Liver (tissue), 8 donors: ENCODE measurements at regions not wholly inside any gene's neighbourhood (a gene's known extent, or its start where the extent isn't known, plus 50 kb on each side); places are given as distances from the start of the nearest gene placed in this dataset.

ENCODE experiments used
- DNase-seq: peaks from one replicate; pipeline ENCODE4 v3.0.0-alpha.2; 2017; ENCODE audit warnings: low spot score
- H3K27ac ChIP-seq, 2 donors: one replicate each; pipeline ENCODE4 v1.7.0; 2013; ENCODE audit warnings: inconsistent platforms in 2 of 2, low read length in 2 of 2, control low read depth in 1 of 2, low read depth in 1 of 2, mild to moderate bottlenecking in 1 of 2
- H3K27me3 ChIP-seq, 4 donors: one replicate each; pipeline versions ENCODE4 v1.6.1 to v1.7.0; 2013; ENCODE audit warnings: low read length in 3 of 4, inconsistent platforms in 1 of 4, mild to moderate bottlenecking in 1 of 4, moderate library complexity in 1 of 4; ENCODE audit not compliant: control insufficient read depth in 4 of 4, insufficient read depth in 4 of 4
- H3K36me3 ChIP-seq, 4 donors: one replicate each; pipeline versions ENCODE4 v1.6.1 to v1.7.0; 2013; ENCODE audit warnings: low read length in 3 of 4, mild to moderate bottlenecking in 3 of 4, low read depth in 1 of 4, moderate library complexity in 1 of 4; ENCODE audit not compliant: control insufficient read depth in 4 of 4, insufficient read depth in 3 of 4
- H3K4me1 ChIP-seq, 4 donors: one replicate each; pipeline versions ENCODE4 v1.6.1 to v1.7.0; 2013; ENCODE audit warnings: low read length in 3 of 4, mild to moderate bottlenecking in 3 of 4, moderate library complexity in 1 of 4; ENCODE audit not compliant: control insufficient read depth in 4 of 4, insufficient read depth in 4 of 4
- H3K4me3 ChIP-seq, 3 donors: one replicate each; pipeline versions ENCODE4 v1.6.1 to v1.7.0; 2013; ENCODE audit warnings: low read length in 3 of 3, control low read depth in 1 of 3, low read depth in 1 of 3, mild to moderate bottlenecking in 1 of 3
- H3K9ac ChIP-seq, 2 donors: one replicate each; pipeline ENCODE4 v1.7.0; 2013; ENCODE audit warnings: low read length in 2 of 2, mild to moderate bottlenecking in 2 of 2, moderate library complexity in 2 of 2, control low read depth in 1 of 2, low read depth in 1 of 2
- H3K9me3 ChIP-seq, 4 donors: one replicate each; pipeline versions ENCODE4 v1.6.1 to v1.7.0; 2013; ENCODE audit warnings: low read length in 3 of 4; ENCODE audit not compliant: control insufficient read depth in 4 of 4
- CTCF ChIP-seq: fragments of 150-350 bp; IDR thresholded peaks from 2 replicates; pipeline ENCODE4 v1.5.1; 2017; ENCODE audit warnings: improper control_type of control experiment, low read depth, low read length; ENCODE audit not compliant: missing input control
- EGR1 ChIP-seq, 2 donors: IDR thresholded peaks; 2 replicates each; pipeline ENCODE4 v1.6.1; 2016 to 2018; ENCODE audit warnings: antibody characterized with exemption in 2 of 2, low read depth in 2 of 2
- FOXA1 ChIP-seq: IDR thresholded peaks from 2 replicates; pipeline ENCODE4 v1.6.1; 2016; ENCODE audit warnings: antibody characterized with exemption
- FOXA2 ChIP-seq: IDR thresholded peaks from 2 replicates; pipeline ENCODE4 v1.6.1; 2016; ENCODE audit warnings: antibody characterized with exemption
- GABPA ChIP-seq, 2 donors: IDR thresholded peaks in 1 of 2; conservative IDR thresholded peaks in 1 of 2; 2 replicates each; pipeline ENCODE4 v1.6.1; 2016; ENCODE audit warnings: antibody characterized with exemption in 2 of 2, mild to moderate bottlenecking in 1 of 2, moderate library complexity in 1 of 2
- HNF4A ChIP-seq, 2 donors: conservative IDR thresholded peaks; 2 replicates each; pipeline ENCODE4 v1.6.1; 2016; ENCODE audit warnings: antibody characterized with exemption in 2 of 2, mild to moderate bottlenecking in 2 of 2
- HNF4G ChIP-seq: IDR thresholded peaks from 2 replicates; pipeline ENCODE4 v1.6.1; 2016; ENCODE audit warnings: antibody characterized with exemption
- JUND ChIP-seq, 2 donors: IDR thresholded peaks; 2 replicates each; pipeline ENCODE4 v1.6.1; 2016; ENCODE audit warnings: antibody characterized with exemption in 2 of 2
- MAX ChIP-seq: IDR thresholded peaks from 2 replicates; pipeline ENCODE4 v1.6.1; 2016; ENCODE audit warnings: antibody characterized with exemption
- REST ChIP-seq: IDR thresholded peaks from 2 replicates; pipeline ENCODE4 v1.6.1; 2016; ENCODE audit warnings: antibody characterized with exemption, mild to moderate bottlenecking
- RXRA ChIP-seq, 2 donors: IDR thresholded peaks; 2 replicates each; pipeline ENCODE4 v1.6.1; 2017 to 2018; ENCODE audit warnings: antibody characterized with exemption in 2 of 2, mild to moderate bottlenecking in 1 of 2
- TAF1 ChIP-seq: conservative IDR thresholded peaks from 2 replicates; pipeline ENCODE4 v1.6.1; 2016; ENCODE audit warnings: antibody characterized with exemption, mild to moderate bottlenecking
- YY1 ChIP-seq: IDR thresholded peaks from 2 replicates; pipeline ENCODE4 v1.6.1; 2016; ENCODE audit warnings: antibody characterized with exemption, mild to moderate bottlenecking
- ZBTB33 ChIP-seq: IDR thresholded peaks from 2 replicates; pipeline ENCODE4 v1.6.1; 2016; ENCODE audit warnings: antibody characterized with exemption
- WGBS: extraction: QIAGEN DNeasy Blood & Tissue Kit; methylation state at CpG from one replicate; pipeline ENCODE4 v1.1.7; 2013; 5-methylcytosine and 5-hydroxymethylcytosine counted together
- donor health status: healthy.
- donor health status: healthy.
- donor health status: healthy.
- donor health status: healthy.
- donor health status: healthy.

- H3K4me3 ChIP-seq = no peak overlapping the region
- TF ChIP-seq REST (no peak), CTCF (no peak), JUND (IDR thresholded peaks at IDR 0.05) (no peak), HNF4G (no peak), EGR1 (IDR thresholded peaks at IDR 0.05; ENCODE audit: low read depth in 2 of 2) (no peak), YY1 (no peak), RXRA (IDR thresholded peaks at IDR 0.05) (no peak)
- H3K9ac ChIP-seq = no peak overlapping the region
- DNase-seq = no peak
- peaks cover 0 to 2% (median 0%) of the 10 kb centered on the region in 4 donors for H3K9me3 ChIP-seq
- no peaks in the 10 kb centered on the region for H3K4me1 ChIP-seq
- 55% methylated on average over 3 of the region's 3 CpGs for WGBS
- H3K27me3 ChIP-seq = no peaks in the 10 kb centered on the region
- no peak overlapping the region for H3K27ac ChIP-seq
- no peaks in the 10 kb centered on the region for H3K36me3 ChIP-seq
Observed at GRCh38 chrX:144259054-144259453, 375.2 kb downstream of the UBE2NL start.

GRCh38 chrX:144265641-144266040 is 381.8 kb downstream of the UBE2NL start:
- TF ChIP-seq REST (no peak), ZBTB33 (no peak), FOXA1 (no peak), TAF1 (no peak), JUND (IDR thresholded peaks at IDR 0.05) (no peak), FOXA2 (no peak), HNF4G (no peak), CTCF (no peak), HNF4A (conservative IDR thresholded peaks at IDR 0.05) (no peak), YY1 (no peak), MAX (no peak), RXRA (IDR thresholded peaks at IDR 0.05) (no peak), GABPA (IDR thresholded peaks at IDR 0.05 in 1 of 2, conservative IDR thresholded peaks at IDR 0.05 in 1 of 2) (no peak), EGR1 (IDR thresholded peaks at IDR 0.05; ENCODE audit: low read depth in 2 of 2) (no peak)
- no peaks in the 10 kb centered on the region for H3K36me3 ChIP-seq
- H3K4me1 ChIP-seq = no peaks in the 10 kb centered on the region
- no peaks in the 10 kb centered on the region for H3K27me3 ChIP-seq
- no peak overlapping the region for H3K27ac ChIP-seq
- WGBS = 72% methylated on average over 1 of the region's 1 CpG
- DNase-seq = no peak
- H3K9me3 ChIP-seq = no peaks in the 10 kb centered on the region
- H3K9ac ChIP-seq = no peak overlapping the region
- no peak overlapping the region for H3K4me3 ChIP-seq
